ENCODE measurements at regions not wholly inside any gene's neighbourhood (a gene's known extent, or its start where the extent isn't known, plus 50 kb on each side); places are given as distances from the start of the nearest gene placed in this dataset.
"Not testable (repeated sequence)": the region's sequence is repeated elsewhere in the genome, so short reads cannot be mapped to it uniquely, and the experiment has no call there.

DNA sequence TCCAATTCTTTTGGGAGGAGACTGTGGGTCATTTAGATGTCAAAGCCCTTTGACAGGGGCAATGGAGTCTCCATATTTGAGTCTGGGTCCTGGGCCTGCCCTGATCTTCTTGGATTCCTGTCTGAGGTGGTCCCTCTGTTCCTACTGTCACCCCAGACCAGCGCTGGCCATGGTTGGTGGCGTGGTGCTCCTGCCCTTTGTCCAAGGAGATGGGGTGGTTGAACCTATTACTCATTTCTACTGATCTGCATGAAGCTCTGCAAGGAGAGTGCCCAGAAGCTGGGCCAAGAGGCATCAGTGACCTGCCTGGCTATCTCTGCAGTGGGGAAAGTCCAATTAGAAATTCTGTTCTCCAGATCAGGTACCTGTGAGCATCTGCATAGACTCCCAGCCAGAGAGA lies 355.6 kb upstream of the NUPR2 start:
- BruUV-seq (replicated peaks): no TSS peak
- Histone ChIP-seq H3K27me3 (ENCODE audit: control insufficient read depth in 2 of 2, insufficient read depth in 2 of 2, low read length in 2 of 2) (no peaks in the 10 kb centered on the region), H3K9ac (replicated peaks; ENCODE audit: extremely low read depth, insufficient read depth, low read length) (no peak overlapping the region), H3K4me1 (ENCODE audit: control insufficient read depth, extremely low read depth, insufficient read depth, low read length) (no peaks in the 10 kb centered on the region), H3K9me1 (replicated peaks; ENCODE audit: control insufficient read depth, extremely low read depth, insufficient read depth, low read length) (no peaks in the 10 kb centered on the region), H3K9me3 (replicated peaks; ENCODE audit: control insufficient read depth, insufficient read depth, low read length) (peaks cover 23% of the 10 kb centered on the region), H3K4me3 (replicated peaks in 1 of 3; ENCODE audit: insufficient read depth in 1 of 3, low read depth in 1 of 3, low read length in 3 of 3) (no peak overlapping the region), H3K36me3 (ENCODE audit: control insufficient read depth in 2 of 2, extremely low read depth in 1 of 2, insufficient read depth in 2 of 2, low read length in 2 of 2) (no peaks in the 10 kb centered on the region), H3K79me2 (ENCODE audit: control insufficient read depth, insufficient read depth, low read length) (no peaks in the 10 kb centered on the region), H3K4me2 (ENCODE audit: insufficient read depth, low read length) (no peak overlapping the region), H3K27ac (ENCODE audit: insufficient read depth, low read depth, low read length) (no peak overlapping the region), H2AFZ (ENCODE audit: low read depth, low read length) (no peak overlapping the region), H4K20me1 (replicated peaks; ENCODE audit: control insufficient read depth, extremely low read depth, insufficient read depth, low read length) (no peaks in the 10 kb centered on the region)
- ChIA-PET CTCF (no interaction called here), POLR2A (no interaction called here)
- dilution Hi-C loops (cut with MboI; ENCODE audit: extremely low pct_ligation_motif_present, low sequenced_read_pairs): no loop called here
- FAIRE-seq: no peak
- DNase-seq (ENCODE audit: low read depth, low spot score): no peak
- TF ChIP-seq GATA2 (IDR thresholded peaks at IDR 0.05; ENCODE audit: insufficient read depth, insufficient read length, low read depth, low read length) (no peak), EZH2 (IDR thresholded peaks at IDR 0.05; ENCODE audit: borderline replicate concordance, low read depth, low read length, severe bottlenecking) (no peak), MYC (IDR thresholded peaks at IDR 0.05; ENCODE audit: low read depth, low read length) (no peak), POLR2AphosphoS5 (IDR thresholded peaks at IDR 0.05; ENCODE audit: insufficient read depth, low read depth, low read length) (no peak), POLR2A (IDR thresholded peaks at IDR 0.05; ENCODE audit: low read depth, low read length) (no peak), JUN (IDR thresholded peaks at IDR 0.05; ENCODE audit: borderline replicate concordance, insufficient read depth, insufficient read length, low read depth) (no peak), FOS (IDR thresholded peaks at IDR 0.05; ENCODE audit: borderline replicate concordance, insufficient read depth, low read length) (no peak)
- TF ChIP-seq, protein P1, sequence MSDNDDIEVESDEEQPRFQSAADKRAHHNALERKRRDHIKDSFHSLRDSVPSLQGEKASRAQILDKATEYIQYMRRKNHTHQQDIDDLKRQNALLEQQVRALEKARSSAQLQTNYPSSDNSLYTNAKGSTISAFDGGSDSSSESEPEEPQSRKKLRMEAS (IDR thresholded peaks at IDR 0.05; ENCODE audit: insufficient read depth, insufficient read length): no peak
- TF ChIP-seq, protein P2, sequence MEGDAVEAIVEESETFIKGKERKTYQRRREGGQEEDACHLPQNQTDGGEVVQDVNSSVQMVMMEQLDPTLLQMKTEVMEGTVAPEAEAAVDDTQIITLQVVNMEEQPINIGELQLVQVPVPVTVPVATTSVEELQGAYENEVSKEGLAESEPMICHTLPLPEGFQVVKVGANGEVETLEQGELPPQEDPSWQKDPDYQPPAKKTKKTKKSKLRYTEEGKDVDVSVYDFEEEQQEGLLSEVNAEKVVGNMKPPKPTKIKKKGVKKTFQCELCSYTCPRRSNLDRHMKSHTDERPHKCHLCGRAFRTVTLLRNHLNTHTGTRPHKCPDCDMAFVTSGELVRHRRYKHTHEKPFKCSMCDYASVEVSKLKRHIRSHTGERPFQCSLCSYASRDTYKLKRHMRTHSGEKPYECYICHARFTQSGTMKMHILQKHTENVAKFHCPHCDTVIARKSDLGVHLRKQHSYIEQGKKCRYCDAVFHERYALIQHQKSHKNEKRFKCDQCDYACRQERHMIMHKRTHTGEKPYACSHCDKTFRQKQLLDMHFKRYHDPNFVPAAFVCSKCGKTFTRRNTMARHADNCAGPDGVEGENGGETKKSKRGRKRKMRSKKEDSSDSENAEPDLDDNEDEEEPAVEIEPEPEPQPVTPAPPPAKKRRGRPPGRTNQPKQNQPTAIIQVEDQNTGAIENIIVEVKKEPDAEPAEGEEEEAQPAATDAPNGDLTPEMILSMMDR (IDR thresholded peaks at IDR 0.05; ENCODE audit: extremely low read depth in 1 of 2, insufficient read depth in 1 of 2, low read depth in 1 of 2, low read length in 2 of 2): no peak
- intact Hi-C loops (cut with micrococcal nuclease): no loop called here

DNA sequence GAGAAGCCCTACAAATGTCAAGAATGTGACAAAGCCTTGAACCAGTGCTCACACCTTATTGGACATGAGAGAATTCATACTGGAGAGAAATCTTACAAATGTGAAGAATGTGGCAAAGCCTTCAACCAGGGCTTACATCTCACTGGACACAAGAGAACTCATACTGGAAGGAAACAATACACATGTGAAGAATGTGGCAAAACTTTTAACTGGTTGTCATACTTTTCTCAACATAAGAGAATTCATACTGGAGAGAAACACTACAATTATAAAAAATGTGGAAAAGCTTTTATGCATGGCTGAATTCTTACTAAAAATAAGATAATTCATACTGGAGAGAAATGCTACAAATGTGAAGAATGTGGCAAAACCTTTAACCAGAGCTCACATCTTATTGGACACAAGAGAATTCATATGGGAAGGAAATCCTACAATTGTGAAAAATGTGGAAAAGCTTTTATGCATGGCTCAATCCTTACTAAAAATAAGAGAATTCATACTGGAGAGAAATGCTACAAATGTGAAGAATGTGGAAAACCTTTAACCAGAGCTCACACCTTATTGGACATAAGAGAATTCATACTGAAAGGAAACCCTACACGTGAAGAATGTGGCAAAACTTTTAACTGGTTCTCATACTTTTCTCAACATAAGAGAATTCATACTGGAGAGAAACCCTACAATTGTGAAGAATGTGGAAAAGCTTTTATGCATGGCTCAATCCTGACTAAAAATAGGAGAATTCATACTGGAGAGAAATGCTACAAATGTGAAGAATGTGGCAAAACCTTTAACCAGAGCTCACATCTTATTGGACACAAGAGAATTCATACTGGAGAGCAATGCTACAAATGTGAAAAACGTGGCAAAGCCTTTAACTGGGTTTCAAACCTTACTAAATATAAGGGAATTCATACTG lies 350.6 kb upstream of the NUPR2 start:
- dilution Hi-C loops (cut with MboI; ENCODE audit: extremely low pct_ligation_motif_present, low sequenced_read_pairs); H3K4me3 ChIP-seq (replicated peaks in 1 of 3; ENCODE audit: insufficient read depth in 1 of 3, low read depth in 1 of 3, low read length in 3 of 3); H3K9ac ChIP-seq (replicated peaks; ENCODE audit: extremely low read depth, insufficient read depth, low read length); DNase-seq (ENCODE audit: low read depth, low spot score); H3K36me3 ChIP-seq (ENCODE audit: control insufficient read depth in 2 of 2, extremely low read depth in 1 of 2, insufficient read depth in 2 of 2, low read length in 2 of 2); H3K4me2 ChIP-seq (ENCODE audit: insufficient read depth, low read length); H3K27me3 ChIP-seq (ENCODE audit: control insufficient read depth in 2 of 2, insufficient read depth in 2 of 2, low read length in 2 of 2); H4K20me1 ChIP-seq (replicated peaks; ENCODE audit: control insufficient read depth, extremely low read depth, insufficient read depth, low read length); FAIRE-seq; POLR2A ChIA-PET; H3K27ac ChIP-seq (ENCODE audit: insufficient read depth, low read depth, low read length); H3K79me2 ChIP-seq (ENCODE audit: control insufficient read depth, insufficient read depth, low read length); intact Hi-C loops (cut with micrococcal nuclease); H3K9me1 ChIP-seq (replicated peaks; ENCODE audit: control insufficient read depth, extremely low read depth, insufficient read depth, low read length); CTCF ChIA-PET; H2AFZ ChIP-seq (ENCODE audit: low read depth, low read length); BruUV-seq (replicated peaks); H3K4me1 ChIP-seq (ENCODE audit: control insufficient read depth, extremely low read depth, insufficient read depth, low read length): not testable (repeated sequence)
- H3K9me3 ChIP-seq (replicated peaks; ENCODE audit: control insufficient read depth, insufficient read depth, low read length): peaks cover 17% of the 10 kb centered on the region
